GM19099 (cell line): ENCODE measurements at regions not wholly inside any gene's neighbourhood (a gene's known extent, or its start where the extent isn't known, plus 50 kb on each side); places are given as distances from the start of the nearest gene placed in this dataset.

ENCODE experiments used
- POLR2A ChIP-seq: IDR thresholded peaks from 3 replicates; pipeline ENCODE4 v1.6.1; 2011; ENCODE audit warnings: low read depth; ENCODE audit not compliant: insufficient read length; ENCODE audit errors: extremely low read depth

DNA sequence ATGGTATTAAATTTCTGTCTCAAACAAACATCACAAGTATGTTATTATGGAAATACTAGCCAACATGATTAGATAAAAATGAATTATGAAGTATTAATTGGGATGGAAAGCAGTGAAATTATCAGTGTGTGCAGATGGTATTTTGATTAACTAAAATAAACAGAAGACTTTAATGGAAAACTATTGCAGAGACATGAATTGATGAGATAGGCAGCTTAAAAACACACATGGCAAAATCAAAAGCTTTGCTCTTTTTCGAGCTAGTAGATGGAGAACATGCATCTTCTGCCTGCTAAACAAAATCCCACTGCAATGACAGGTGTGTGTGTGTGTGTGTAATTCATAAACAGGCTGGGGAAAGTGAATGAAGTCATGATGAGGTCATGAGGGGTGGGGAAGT is 426.2 kb downstream of the MTRR start:
- no peak for TF ChIP-seq POLR2A

GRCh38 chr5:8299716-8300115 is 430.8 kb downstream of the MTRR start:
- TF ChIP-seq POLR2A: no peak

GRCh38 chr5:8304341-8304740 is 435.4 kb downstream of the MTRR start:
- no peak for TF ChIP-seq POLR2A

GRCh38 chr5:8306288-8306896 is 437.4 kb downstream of the MTRR start:
- TF ChIP-seq POLR2A: no peak

- no peak for TF ChIP-seq POLR2A
These were observed 446.0 kb downstream of the MTRR start for GRCh38 chr5:8314965-8315364.

GRCh38 chr5:8316608-8317280 is 447.8 kb downstream of the MTRR start:
- no peak for TF ChIP-seq POLR2A

DNA sequence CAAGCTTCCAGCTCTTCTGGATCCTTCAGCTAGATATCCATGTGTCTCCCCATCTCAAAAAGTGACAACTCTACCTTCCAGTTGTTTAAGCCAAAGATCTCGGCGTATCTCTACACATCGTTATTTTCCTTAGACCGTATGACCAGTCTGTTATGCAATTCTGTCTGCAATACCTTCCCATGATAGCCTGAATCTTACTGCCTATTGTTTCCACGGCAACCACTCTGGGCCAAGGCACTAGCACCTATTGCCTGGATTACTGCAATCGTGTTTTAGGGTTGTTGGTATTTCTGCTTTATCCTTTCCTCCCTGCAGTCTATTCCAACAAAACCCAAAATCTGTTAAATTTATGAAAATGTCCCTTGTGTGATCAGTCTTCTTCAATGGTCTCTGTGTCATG is 448.4 kb downstream of the MTRR start:
- no peak for TF ChIP-seq POLR2A

DNA sequence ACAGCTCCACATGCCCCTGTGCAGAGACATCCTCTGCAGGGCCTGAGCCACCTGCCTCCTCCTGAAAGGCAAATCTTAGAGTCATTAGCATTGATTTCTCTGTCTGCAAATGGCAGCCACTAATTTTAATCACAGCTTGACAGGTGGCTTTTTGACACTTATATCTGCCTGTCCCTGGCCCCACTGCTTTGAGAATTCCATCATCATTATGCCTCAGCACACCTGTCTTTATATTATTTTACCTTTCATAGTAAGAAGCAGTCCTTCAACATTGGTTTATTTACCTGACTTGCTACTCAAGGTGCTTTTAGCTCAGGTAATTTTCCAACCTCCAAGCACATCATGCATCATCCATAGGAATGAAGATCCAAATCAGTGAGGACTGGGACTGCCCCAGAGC is 451.3 kb downstream of the MTRR start:
- TF ChIP-seq POLR2A: no peak

DNA sequence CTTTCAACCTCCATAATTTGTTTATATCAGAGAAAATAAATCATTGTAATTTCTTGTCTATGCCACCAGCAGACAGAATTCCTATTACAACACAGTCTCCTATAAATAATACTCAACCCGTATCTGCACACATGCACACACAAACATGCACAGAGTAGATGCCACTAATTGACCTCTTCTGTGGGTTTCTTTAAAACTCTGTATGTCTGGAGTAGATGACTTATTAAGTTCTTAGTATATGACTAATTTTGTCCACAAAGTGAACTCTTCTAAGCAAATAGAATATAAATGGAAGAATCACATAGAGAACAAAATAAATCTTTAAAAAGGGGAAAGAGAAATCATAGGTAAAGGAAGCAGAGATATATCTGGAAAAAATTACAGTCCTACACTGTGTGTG is 452.3 kb downstream of the MTRR start:
- TF ChIP-seq POLR2A: no peak

GRCh38 chr5:8322484-8322883 is 453.5 kb downstream of the MTRR start:
- TF ChIP-seq POLR2A: no peak

GRCh38 chr5:8327016-8327415 is 458.1 kb downstream of the MTRR start:
- no peak for TF ChIP-seq POLR2A

- no peak for TF ChIP-seq POLR2A
These were observed 460.8 kb downstream of the MTRR start for GRCh38 chr5:8329773-8330172.

GRCh38 chr5:8332666-8333445 is 463.9 kb downstream of the MTRR start:
- no peak for TF ChIP-seq POLR2A

- no peak for TF ChIP-seq POLR2A
These were observed 464.5 kb downstream of the MTRR start for GRCh38 chr5:8333485-8333884.

- TF ChIP-seq POLR2A: no peak
These were observed 465.0 kb downstream of the MTRR start for GRCh38 chr5:8333977-8334376.

DNA sequence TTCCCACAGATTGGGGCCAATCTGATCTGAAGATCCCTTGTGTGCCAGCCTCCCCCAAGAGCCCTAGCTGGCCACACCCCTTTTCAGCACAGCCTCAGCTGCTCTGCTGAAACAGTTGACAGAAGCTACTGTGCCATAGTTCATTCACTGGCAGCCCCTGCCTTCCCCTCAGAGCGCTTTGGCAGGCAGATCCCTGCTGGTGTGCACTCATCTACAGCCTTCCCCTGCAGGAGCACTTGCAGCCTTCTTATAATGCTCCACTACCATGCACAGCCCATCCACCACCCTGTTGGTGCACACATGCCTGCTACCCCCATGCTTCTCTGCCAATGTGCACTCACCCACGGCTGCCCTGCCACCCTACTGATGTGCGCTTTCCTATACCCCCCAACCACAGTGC is 471.3 kb downstream of the MTRR start:
- no peak for TF ChIP-seq POLR2A
